CD4-positive, alpha-beta T cell treated with Interleukin-6 for 4 hours (primary cell): ENCODE measurements at regions not wholly inside any gene's neighbourhood (a gene's known extent, or its start where the extent isn't known, plus 50 kb on each side); places are given as distances from the start of the nearest gene placed in this dataset.

Experiments used
- DNase-seq: peaks from one replicate; pipeline ENCODE4 v3.0.0-alpha.2; 2020; ENCODE audit warnings: mixed read lengths

- no peak for DNase-seq
Observed at GRCh38 chr3:118550122-118550521, 484.5 kb downstream of the IGSF11 start.

- no peak for DNase-seq
Observed at GRCh38 chr3:118550556-118550955, 484.1 kb downstream of the IGSF11 start.

DNA sequence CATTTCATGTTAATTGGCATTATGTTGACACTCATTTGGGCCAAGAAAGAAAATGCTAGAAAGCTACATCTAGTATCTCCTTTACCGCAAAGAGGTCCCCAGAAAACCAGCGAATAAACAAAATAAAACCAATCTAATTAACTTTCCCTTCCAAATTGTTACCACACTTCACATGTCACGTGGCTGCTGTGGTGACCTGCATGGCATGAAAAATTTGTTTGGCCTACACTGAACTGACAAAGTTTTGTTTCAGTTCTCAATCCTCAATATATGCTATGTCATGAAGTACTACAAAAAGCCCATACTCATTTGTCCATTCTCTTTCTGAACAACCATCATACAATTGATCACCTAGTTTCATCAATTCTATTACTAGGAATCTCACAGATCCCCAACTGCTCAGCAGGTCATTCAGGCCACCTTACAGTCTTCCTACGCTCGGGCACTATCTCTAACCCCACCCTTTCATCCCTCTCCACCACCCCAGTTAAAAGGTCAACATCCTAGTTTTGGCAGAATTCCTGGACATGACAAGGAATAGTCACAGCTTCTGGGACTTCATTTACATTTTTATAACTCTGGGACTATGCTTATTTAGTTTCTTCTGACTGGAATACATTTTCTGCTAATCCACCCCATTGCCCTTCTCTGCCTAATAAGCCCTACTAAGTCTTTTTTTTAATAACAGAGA is 480.4 kb downstream of the IGSF11 start:
- DNase-seq, result no peak

DNA sequence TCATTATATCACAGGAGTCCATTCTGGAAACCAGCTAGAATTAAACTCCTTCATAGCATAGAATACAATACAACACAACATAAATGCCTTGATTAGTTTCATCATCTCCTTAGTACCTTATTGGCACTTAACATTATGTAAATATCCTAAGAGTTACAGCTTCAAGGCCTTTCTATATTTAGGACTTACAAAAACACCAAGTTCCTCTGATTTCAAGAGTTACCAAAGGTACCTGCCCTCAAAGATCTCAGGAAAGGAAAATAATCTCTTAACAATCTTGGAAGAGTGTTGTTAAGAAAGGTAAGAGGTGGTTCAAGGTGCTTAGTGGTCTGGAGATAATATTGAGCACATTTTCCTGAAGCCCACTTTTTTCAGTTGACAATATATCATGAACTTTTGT is 477.7 kb downstream of the IGSF11 start:
- no peak for DNase-seq

DNA sequence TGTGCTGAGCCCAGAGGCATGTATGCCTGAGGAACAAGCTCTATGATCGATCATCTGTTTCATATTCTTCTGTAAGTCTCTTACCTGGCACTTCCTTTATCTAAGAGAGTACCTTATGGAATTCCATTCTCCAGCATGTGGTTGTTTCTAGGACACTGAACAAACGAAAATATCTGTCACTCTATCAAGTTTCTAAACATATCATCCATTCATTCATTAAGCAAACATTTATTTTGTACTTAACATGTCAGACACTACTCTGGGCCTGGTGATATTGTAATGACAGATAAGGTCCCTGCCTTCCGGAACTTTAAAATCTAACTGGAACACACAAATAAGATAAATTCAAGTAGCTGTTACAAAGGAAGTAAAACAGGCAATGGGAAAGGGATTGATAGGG is 477.1 kb downstream of the IGSF11 start:
- DNase-seq, result no peak

GRCh38 chr3:118559286-118559685 is 475.4 kb downstream of the IGSF11 start:
- DNase-seq, result no peak

- DNase-seq, result no peak
Observed at GRCh38 chr3:118564800-118565199, 469.8 kb downstream of the IGSF11 start.

- DNase-seq, result no peak
Observed at GRCh38 chr3:118573912-118574311, 460.7 kb downstream of the IGSF11 start.

DNA sequence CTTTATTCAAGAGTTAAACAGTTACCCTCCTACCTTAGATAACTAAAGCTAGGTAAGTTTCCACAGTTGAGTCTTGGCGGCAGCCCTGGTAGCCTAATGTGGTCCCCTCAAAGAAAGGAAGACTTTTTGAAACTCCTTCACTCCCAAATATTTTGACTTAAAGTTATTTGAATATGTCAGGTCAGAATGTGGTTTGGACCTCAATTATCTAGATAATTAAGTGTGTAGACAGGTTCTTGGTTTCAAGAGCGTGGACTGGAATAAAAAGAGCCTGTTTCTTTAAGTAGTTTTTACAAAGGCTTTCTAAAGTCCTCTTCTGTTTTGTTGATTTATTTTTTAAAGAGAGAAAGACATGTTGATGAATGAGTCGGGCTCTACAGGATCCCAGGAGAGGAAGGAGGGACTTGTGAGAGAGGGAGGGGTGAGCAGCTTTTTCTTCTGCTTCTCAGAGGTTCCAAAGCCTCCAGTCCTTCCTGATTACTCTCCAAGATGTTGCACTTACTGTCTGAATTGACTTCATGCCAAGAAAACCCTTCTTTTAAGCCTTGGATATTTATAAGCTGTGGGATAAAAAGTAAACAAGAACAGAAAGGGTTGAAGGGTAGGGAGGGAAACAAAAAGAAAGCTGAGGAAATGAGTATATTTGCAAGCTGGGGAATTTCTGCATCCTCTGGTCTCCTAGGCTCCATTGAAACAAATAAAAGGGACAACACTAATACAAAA is 457.4 kb downstream of the IGSF11 start:
- DNase-seq, result no peak

GRCh38 chr3:118578559-118578958 is 456.1 kb downstream of the IGSF11 start:
- no peak for DNase-seq

- no peak for DNase-seq
Observed at GRCh38 chr3:118587037-118587741, 447.5 kb downstream of the IGSF11 start.

GRCh38 chr3:118587847-118588246 is 446.8 kb downstream of the IGSF11 start:
- DNase-seq, result no peak

- DNase-seq, result no peak
Observed at GRCh38 chr3:118593277-118593670, 441.4 kb downstream of the IGSF11 start.

- no peak for DNase-seq
Observed at GRCh38 chr3:118597184-118597583, 437.5 kb downstream of the IGSF11 start.

GRCh38 chr3:118607915-118608820 is 426.5 kb downstream of the IGSF11 start:
- DNase-seq, result no peak

DNA sequence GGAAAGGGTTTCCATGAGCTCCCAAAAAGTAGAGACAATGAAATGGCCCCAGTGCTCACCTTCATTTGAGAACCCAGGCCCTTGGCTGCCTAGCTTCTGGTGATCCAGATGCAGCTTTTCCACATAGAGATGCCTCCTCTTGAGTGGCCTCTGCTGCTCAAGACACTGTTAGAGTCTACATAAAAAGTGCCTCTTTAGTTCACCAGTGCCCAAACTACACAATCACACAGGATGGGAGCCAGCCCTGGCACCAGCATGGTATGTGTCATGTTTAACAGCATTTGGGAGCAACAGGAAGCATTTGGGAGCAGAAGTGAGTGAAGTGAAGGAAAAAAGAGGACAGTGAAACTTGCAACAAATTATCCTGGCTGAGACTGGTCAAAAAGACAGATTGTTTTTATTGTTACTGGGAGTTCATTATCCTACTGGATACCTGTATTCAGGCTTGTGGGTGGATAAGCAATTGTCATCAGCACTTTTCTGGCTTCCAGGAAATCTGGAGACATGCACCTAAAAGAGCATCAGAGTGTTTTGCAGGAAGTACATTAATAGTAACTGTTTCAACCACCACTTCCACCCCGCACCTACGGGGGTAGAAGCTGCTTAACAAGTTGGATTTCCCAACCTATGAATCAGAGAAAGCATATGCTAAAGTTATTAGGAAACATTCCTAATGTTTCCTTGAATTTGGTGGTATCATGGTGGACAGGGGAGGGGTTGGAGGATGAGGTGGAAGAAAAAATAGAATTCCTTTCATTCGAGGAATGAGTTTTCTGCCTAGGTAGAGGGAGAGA is 416.2 kb downstream of the IGSF11 start:
- DNase-seq, result no peak

- no peak for DNase-seq
Observed at GRCh38 chr3:118626453-118626852, 408.2 kb downstream of the IGSF11 start.

DNA sequence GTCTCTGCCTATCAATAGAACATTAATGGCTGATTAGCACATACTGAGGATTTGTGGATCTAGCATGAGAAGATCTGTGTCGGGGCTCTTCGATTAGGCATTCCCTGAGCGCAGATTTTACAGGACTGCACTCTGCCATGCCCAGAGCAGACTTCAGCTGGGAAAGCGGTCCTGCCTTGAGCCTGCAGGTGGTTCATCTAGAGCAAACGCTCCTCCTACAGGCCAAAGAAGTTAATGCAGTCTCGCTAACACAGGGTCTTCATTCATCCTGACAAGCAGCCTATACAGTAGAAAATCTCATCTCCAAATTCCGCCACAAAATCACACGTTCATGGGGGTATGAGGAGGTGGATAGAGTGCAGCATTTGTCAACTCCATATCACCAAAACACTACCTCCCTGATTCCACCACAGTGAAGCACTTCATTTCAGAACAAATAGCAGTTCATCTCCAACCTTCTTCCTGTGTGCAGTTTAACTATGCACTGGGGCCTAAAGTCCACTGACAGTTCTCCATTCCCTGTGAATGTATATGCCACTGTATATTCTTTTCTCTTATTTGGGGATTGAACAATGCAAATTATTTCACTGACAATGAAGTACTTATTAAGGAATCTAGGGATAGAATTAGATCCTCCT is 405.8 kb downstream of the IGSF11 start:
- no peak for DNase-seq

- no peak for DNase-seq
Observed at GRCh38 chr3:118629821-118630220, 404.8 kb downstream of the IGSF11 start.

DNA sequence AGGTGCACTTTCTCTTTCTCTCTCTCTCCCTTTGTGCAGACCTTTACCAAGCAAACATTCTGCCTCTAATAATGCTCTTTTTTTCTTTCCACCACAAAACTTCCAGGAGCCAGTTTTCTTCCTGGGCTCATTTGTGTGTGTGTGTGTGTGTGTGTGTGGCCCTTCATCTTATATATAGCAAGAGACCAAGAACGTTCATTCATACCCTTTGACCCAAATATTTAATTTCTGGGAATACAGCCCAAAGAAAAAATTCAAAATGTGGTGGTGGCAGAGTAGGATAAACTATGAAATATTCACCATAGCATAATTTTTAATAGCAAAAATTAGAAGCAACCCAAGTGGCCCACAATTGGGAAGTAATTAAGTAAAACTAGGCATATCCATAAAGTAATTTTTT is 398.9 kb downstream of the IGSF11 start:
- no peak for DNase-seq

- no peak for DNase-seq
Observed at GRCh38 chr3:118636841-118637240, 397.8 kb downstream of the IGSF11 start.

- no peak for DNase-seq
Observed at GRCh38 chr3:118637846-118638245, 396.8 kb downstream of the IGSF11 start.
